Left hindlimb (tissue), 1 donor: ENCODE measurements at regions not wholly inside any gene's neighbourhood (a gene's known extent, or its start where the extent isn't known, plus 50 kb on each side); places are given as distances from the start of the nearest gene placed in this dataset.
"Not testable (repeated sequence)": the region's sequence is repeated elsewhere in the genome, so short reads cannot be mapped to it uniquely, and the experiment has no call there.

Source experiments
- DNase-seq: peaks from one replicate; pipeline ENCODE4 v3.0.0-alpha.2; 2018

- no peak for DNase-seq
Measured at GRCh38 chr4:158122501-158122900, 50.3 kb downstream of the GASK1B start.

GRCh38 chr4:158121161-158121579, 51.7 kb downstream of the GASK1B start:
- no peak for DNase-seq

- not testable (repeated sequence) for DNase-seq
Measured at GRCh38 chr4:158120645-158121151, 52.1 kb downstream of the GASK1B start.

- no peak for DNase-seq
Measured at GRCh38 chr4:158112611-158113010, 60.2 kb downstream of the GASK1B start.

- DNase-seq, result no peak
Measured at GRCh38 chr4:158111241-158111640, 61.6 kb downstream of the GASK1B start.

- DNase-seq, result no peak
Measured at GRCh38 chr4:158102904-158103303, 69.9 kb downstream of the GASK1B start.

GRCh38 chr4:158099686-158100085, 73.1 kb downstream of the GASK1B start:
- no peak for DNase-seq

- DNase-seq, result no peak
Measured at GRCh38 chr4:158098802-158099201, 74.0 kb downstream of the GASK1B start.

- DNase-seq, result no peak
Measured at GRCh38 chr4:158094413-158095134, 78.3 kb downstream of the GASK1B start.

- no peak for DNase-seq
Measured at GRCh38 chr4:158090323-158090722, 82.5 kb downstream of the GASK1B start.

- DNase-seq, result not testable (repeated sequence)
Measured at GRCh38 chr4:158089897-158090296, 82.9 kb downstream of the GASK1B start.

- no peak for DNase-seq
Measured at GRCh38 chr4:158080354-158080753, 92.5 kb downstream of the GASK1B start.

GRCh38 chr4:158079661-158080060, 93.2 kb downstream of the GASK1B start:
- DNase-seq, result no peak

- no peak for DNase-seq
Measured at GRCh38 chr4:158077835-158078234, 95.0 kb downstream of the GASK1B start.

- DNase-seq, result no peak
Measured at GRCh38 chr4:158074851-158075250, 98.0 kb downstream of the GASK1B start.

- DNase-seq, result no peak
Measured at GRCh38 chr4:158071931-158072330, 100.9 kb downstream of the GASK1B start.

- no peak for DNase-seq
Measured at GRCh38 chr4:158068068-158068467, 104.8 kb downstream of the GASK1B start.

GRCh38 chr4:158067646-158068045, 105.2 kb downstream of the GASK1B start:
- DNase-seq, result no peak

GRCh38 chr4:158065603-158066002, 107.2 kb downstream of the GASK1B start:
- no peak for DNase-seq

GRCh38 chr4:158065176-158065575, 107.6 kb downstream of the GASK1B start:
- DNase-seq, result no peak

GRCh38 chr4:158056689-158057245, 116.1 kb downstream of the GASK1B start:
- no peak for DNase-seq

- DNase-seq, result no peak
Measured at GRCh38 chr4:158055668-158056067, 117.2 kb downstream of the GASK1B start.

GRCh38 chr4:158053801-158054200, 119.0 kb downstream of the GASK1B start:
- no peak for DNase-seq

- no peak for DNase-seq
Measured at GRCh38 chr4:158053086-158053485, 119.7 kb downstream of the GASK1B start.
